Sigmoid colon (tissue), 4 donors: ENCODE measurements at regions not wholly inside any gene's neighbourhood (a gene's known extent, or its start where the extent isn't known, plus 50 kb on each side); places are given as distances from the start of the nearest gene placed in this dataset.

Experiments
- EP300 ChIP-seq, 4 donors: sonication (generic); formaldehyde crosslinking; IDR thresholded peaks; one replicate each; pipeline ENCODE4 v1.6.1; 2017; ENCODE audit warnings: antibody characterized with exemption in 4 of 4
- TF ChIP-seq, protein P1 (sequence below), 4 experiments: fragments of 450-650 bp in 3 of 4; fragments of 200-600 bp in 1 of 4; IDR thresholded peaks; one replicate each; pipeline ENCODE4 v1.5.1; 2016 to 2019; ENCODE audit warnings: antibody characterized with exemption in 4 of 4, mild to moderate bottlenecking in 3 of 4, moderate library complexity in 2 of 4

DNA sequence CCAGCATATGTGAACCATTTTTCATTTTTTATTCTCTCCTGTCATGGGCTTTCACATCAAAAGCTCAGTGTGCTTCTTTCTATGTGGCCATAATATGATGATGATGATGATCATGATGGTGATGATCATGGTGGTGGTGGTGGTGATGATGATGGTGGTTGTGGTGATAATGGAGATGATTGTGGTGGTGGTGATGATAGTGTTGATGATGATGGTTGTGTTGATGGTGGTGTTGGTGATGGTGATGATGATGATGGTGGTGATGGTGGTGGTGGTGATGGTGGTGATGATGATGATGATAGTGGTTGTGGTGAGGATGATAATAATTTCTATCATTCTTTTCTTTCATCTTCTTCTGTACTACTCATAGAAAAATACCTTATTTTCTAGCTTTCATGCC lies 413.1 kb upstream of the VSTM2A start:
- TF ChIP-seq EP300 (IDR thresholded peaks at IDR 0.05), result no peak
- TF ChIP-seq, protein P1, sequence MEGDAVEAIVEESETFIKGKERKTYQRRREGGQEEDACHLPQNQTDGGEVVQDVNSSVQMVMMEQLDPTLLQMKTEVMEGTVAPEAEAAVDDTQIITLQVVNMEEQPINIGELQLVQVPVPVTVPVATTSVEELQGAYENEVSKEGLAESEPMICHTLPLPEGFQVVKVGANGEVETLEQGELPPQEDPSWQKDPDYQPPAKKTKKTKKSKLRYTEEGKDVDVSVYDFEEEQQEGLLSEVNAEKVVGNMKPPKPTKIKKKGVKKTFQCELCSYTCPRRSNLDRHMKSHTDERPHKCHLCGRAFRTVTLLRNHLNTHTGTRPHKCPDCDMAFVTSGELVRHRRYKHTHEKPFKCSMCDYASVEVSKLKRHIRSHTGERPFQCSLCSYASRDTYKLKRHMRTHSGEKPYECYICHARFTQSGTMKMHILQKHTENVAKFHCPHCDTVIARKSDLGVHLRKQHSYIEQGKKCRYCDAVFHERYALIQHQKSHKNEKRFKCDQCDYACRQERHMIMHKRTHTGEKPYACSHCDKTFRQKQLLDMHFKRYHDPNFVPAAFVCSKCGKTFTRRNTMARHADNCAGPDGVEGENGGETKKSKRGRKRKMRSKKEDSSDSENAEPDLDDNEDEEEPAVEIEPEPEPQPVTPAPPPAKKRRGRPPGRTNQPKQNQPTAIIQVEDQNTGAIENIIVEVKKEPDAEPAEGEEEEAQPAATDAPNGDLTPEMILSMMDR (IDR thresholded peaks at IDR 0.05), result no peak
